UCSD-AML1 (cell line): ENCODE measurements at regions not wholly inside any gene's neighbourhood (a gene's known extent, or its start where the extent isn't known, plus 50 kb on each side); places are given as distances from the start of the nearest gene placed in this dataset.
"Not testable (repeated sequence)": the region's sequence is repeated elsewhere in the genome, so short reads cannot be mapped to it uniquely, and the experiment has no call there.

Experiments used
- DNase-seq: peaks from one replicate; lab custom pipeline; 2025; ENCODE audit not compliant: unreplicated experiment; lab: John Stamatoyannopoulos, UW

DNA sequence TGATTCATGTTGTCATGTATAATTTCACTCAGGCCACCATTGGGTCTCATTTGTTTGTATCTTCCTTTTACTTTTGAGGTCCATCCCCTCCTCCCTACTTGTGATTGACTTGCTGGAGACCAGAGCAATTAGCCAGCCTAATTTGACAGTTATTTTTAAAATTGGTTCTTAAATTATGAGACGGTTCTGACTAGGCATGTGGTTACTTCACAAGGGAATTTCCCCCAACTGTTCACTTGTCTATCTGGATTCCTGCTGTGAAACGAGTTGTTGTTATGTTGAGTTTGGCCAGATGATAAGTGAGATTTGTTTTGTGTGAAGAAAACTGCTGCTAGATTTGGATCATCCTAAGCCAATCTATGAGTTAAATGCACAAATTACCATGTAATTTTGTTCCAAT lies 359.1 kb downstream of the BARHL2 start:
- DNase-seq: no peak

DNA sequence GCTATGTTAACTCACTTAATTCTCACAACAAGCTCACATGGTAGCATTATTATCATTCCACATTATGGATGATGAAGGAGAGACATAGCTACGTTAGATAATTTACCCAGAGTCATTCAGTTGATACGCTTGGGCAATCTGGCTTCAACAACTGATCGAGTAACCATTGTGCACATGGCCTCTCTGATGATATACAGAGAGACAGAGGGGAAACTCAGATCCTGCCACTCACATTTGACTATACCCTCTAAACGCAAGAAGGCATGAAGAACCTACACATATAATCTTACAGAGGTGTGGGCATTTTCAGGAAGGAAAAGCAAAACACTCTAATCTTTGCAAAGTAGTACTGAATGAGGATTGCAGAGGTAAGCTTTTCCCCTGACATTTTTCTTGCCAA lies 360.1 kb downstream of the BARHL2 start:
- no peak for DNase-seq

DNA sequence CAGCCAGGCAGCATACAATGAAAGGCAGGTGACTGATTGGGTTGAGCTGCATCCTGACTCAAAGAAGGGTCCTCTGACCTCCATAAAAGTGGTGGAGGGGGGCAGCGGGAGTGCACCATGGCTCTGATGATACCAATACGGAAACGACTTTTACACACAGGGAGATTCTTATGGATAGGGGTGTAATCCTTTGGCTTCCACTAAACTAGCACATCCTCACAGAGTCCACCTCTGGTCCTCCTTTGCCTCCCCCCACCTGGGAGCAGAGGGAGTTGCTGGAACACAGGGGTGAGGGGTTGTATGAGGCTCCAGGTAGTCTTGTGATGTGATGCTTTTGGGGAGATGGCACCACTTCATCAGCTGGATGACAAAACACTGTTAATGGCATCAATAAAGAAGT lies 361.0 kb downstream of the BARHL2 start:
- no peak for DNase-seq

DNA sequence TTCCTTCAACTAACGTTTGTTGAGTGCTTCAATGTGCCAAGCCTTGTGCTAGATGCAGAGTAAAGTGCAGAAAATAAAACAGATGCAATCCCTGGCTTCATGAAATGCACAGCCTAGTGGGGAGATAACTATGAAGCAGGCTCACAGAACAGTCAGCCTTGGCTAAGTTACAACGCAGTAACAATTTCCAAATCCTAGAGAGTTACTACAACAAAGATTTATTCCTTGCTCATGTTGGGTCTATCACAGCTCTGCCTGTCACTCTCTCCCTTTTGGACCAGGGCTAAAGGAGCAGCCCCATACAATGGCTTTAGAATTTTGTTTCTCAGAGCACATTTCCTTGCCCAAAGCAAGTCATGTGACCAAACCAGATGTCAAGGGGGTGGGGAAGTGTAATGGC lies 359.8 kb downstream of the ZNF326 start:
- DNase-seq: no peak

GRCh38 chr1:90351019-90351418 lies 356.1 kb downstream of the ZNF326 start:
- no peak for DNase-seq

DNA sequence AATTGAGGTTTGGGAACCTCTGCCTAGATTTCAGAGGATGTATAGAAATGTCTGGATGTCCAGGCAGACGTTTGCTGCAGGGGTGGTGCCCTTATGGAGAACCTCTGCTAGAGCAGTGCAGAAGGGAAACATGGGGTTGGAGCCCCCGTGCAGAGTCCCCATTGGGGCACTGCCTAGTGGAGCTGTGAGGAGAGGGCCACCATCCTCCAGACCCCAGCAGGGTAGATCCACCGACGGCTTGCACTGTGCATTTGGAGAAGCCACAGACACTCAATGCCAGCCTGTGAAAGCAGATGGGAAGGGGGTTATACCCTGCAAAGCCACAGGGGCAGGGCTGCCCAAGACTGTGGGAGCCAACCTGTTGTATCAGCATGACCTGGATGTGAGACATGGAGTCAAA lies 354.6 kb downstream of the ZNF326 start:
- no peak for DNase-seq

- DNase-seq: no peak
Measured at GRCh38 chr1:90348934-90349333, 354.0 kb downstream of the ZNF326 start.

- DNase-seq: not testable (repeated sequence)
Measured at GRCh38 chr1:90348459-90348858, 353.5 kb downstream of the ZNF326 start.

DNA sequence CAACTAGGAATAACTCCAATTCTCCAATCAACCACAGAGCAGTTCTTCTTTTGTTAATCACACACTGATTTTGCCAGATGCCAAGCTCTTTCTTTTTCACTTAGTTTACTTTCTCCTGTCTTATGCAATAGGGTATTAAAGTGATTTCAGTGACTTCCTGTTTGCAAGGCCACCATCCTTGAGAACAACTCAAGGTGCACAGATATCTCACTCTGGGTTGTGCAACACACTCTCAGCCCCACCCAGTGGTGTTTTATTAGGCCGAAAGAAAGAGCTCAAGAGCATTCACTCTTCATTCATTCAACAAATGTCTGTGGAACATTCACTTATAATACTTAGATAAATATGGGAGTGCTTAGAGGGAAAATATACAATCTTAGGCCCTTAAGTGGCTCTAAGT lies 352.5 kb downstream of the ZNF326 start:
- DNase-seq: no peak

- no peak for DNase-seq
Measured at GRCh38 chr1:90346757-90347156, 351.8 kb downstream of the ZNF326 start.

- no peak for DNase-seq
Measured at GRCh38 chr1:90346349-90346748, 351.4 kb downstream of the ZNF326 start.

- no peak for DNase-seq
Measured at GRCh38 chr1:90344963-90345730, 350.2 kb downstream of the ZNF326 start.

DNA sequence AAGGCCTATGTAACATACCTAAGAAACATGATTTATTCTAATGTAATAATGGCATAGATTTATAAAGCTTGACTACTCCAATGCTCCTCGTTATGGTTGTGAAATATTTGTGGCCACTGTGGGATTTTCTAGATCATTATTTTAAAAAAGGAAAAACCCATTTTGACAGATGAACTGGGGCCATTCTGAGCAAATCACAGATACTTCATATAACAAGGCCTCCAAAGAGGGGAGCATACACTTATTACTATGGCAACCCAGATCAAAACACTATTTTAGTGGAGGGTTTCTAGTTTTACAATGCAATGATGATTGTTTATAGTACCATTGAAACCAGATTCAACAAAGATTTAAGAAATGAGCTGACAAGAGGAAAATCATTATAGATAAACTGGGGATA lies 346.6 kb downstream of the ZNF326 start:
- DNase-seq: no peak

- DNase-seq: peak; percentile 15
Measured at GRCh38 chr1:90340606-90341005, 345.7 kb downstream of the ZNF326 start.

DNA sequence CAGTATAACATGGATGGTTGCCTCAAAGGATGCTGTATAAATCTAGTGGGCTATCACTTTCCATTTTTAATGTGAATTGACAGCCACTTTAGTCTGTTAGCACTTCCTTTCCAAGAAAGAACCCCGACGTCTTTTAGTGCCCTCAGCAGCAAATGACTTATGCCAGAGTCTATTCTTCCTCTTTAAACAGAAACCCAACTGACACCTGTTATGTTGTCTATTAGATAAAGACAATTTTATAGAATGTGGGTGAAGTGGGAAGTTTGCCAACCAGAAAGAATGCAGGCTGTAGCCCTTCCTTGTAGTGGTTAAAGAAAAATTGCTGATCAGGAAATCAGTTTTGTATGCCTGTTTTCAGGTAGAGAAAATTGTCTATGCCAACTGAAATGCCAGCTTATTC lies 344.9 kb downstream of the ZNF326 start:
- DNase-seq: no peak

- no peak for DNase-seq
Measured at GRCh38 chr1:90336552-90337324, 341.8 kb downstream of the ZNF326 start.

DNA sequence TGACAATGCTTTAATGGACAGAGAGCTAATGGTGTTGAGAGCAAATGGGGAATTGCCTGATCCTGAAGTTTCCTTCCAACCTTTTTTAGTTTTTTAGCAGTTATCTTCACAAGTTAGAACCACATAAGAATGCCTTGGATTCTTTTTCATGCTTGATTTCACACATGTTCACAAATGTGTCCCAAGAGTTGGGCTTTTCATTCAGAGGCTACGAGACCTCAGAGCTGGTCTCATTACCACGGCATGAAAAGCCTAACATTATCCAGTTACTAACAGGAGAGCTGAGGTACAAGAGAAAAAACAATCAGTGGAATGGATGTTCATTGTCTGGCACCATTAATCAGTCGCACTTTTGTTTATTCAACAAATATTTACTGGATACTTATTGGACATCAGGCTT lies 340.6 kb downstream of the ZNF326 start:
- no peak for DNase-seq

DNA sequence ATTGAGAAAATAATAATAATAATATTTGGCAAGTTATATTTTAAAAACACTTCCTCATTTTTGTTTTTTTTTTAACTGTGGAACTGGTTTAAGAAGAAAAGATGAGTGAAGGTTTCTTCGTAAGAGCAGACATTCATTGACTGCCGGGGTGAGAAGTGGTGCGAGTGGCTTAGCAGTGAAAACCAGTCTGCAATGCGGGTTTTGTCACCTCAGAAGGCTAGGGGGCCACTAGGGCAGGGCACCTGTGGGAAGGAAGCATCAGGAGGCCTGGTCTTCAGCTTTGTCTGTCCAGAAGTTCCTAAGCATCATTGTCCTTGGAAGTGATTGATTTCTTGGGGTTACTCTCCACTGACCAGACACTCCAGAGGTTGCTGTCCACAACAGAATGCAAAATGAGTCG lies 339.2 kb downstream of the ZNF326 start:
- DNase-seq: no peak

DNA sequence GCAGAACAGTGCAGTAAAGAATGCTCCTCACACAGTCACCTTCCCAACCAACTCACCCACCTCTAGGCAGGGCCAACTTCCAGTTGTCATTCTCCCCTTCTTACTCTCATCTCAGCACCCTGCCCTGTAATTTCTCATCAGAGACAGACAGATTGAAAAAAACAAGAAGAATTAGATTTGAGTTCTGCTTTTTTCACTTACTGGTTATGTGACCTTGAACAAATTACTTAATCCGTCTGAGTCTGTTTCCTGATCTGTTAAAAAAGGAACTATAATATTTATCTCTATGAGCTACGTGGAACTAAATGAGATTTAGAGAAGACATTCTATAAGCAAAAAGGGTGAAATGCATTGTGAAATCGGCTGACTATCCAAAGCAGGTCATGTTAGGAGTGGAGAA lies 330.3 kb downstream of the ZNF326 start:
- DNase-seq: peak; percentile 11

DNA sequence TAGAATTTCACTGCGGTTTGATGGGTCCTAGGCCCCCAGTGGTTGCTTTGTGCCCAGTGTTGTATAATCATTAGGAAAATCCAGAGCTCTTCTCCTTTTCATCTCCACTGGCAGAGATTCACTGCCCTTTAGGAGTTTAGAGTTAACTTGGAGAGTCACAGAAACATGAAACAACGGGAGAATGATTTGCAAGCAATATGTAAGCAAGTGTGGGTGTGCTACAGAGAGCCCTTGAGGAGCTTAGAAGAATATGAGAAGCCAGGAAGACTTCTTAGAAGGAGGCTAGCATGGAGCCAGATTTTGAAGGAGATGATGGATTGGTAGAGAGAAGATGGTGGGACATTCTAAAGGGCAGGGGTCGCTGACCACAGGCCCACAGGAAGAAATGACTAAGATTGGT lies 327.3 kb downstream of the ZNF326 start:
- no peak for DNase-seq

- no peak for DNase-seq
Measured at GRCh38 chr1:90319918-90320317, 325.0 kb downstream of the ZNF326 start.

DNA sequence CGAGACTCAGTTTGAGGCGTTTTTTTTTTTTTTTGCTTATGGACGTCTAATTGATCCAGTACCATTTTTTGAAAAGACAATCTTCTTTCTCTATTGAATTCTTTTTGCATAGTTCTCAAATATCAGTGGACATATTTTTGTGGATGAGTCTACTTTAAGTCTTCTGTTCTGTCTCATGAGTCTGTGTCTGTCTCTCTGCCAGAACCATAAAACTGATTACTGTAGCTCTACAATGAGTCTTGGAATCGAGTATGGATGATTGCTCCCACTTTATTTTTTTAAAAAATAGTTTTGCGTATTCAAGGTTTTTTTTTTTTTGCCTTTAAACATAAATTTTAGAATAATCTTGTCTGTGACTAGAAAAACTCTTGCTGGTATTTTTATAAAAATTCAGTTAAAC lies 323.5 kb downstream of the ZNF326 start:
- no peak for DNase-seq

GRCh38 chr1:90317628-90318027 lies 322.7 kb downstream of the ZNF326 start:
- no peak for DNase-seq
